ENCODE measurements at regions not wholly inside any gene's neighbourhood (a gene's known extent, or its start where the extent isn't known, plus 50 kb on each side); places are given as distances from the start of the nearest gene placed in this dataset.

DNA sequence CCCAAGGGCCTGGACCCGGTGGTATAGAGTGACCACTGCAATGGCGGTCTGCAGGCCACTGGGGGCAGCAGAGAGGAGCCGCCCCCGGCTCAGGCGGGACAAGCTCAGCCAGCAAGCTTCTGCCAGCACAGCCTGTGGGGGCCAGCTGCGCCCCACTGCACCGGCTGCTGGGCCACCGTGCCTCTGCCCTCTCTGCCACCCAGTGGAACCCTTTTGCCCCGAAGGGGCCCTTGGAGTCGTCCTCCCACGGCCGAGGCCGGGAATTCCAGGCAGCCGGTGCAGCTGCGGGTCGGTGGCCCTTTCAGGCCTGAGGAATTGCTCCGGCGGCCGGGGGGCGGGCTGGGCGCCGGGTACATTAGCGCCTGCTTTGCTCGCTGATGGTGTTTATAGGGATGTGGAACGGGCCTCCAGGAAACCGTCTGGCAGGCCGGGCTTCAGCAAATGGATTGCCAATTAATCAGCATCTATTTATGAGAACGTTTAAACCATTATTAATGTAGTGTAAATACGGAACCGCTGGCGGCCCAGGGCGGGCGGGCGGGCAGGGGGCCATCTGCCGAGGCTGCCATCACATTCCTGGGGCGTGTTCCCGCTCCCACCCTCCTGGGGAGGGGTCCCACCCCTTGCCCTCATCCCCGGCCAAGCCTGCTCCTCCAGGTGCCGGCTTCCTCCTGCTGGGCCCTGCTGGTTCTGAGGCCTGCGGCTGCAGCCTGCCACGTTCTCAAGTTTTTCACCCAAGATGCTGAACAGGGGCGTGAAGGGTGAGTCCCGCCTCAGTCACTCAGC lies 127.4 kb downstream of the BARX1 start (continued):
- TF ChIP-seq, protein P1, sequence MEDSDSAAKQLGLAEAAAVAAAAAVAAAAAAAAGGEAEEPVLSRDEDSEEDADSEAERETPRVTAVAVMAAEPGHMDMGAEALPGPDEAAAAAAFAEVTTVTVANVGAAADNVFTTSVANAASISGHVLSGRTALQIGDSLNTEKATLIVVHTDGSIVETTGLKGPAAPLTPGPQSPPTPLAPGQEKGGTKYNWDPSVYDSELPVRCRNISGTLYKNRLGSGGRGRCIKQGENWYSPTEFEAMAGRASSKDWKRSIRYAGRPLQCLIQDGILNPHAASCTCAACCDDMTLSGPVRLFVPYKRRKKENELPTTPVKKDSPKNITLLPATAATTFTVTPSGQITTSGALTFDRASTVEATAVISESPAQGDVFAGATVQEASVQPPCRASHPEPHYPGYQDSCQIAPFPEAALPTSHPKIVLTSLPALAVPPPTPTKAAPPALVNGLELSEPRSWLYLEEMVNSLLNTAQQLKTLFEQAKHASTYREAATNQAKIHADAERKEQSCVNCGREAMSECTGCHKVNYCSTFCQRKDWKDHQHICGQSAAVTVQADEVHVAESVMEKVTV (CRISPR knock-in tag; IDR thresholded peaks at IDR 0.05), result no peak
- TF ChIP-seq MAFF (IDR thresholded peaks at IDR 0.05; ENCODE audit: low read length), result no peak
- TF ChIP-seq ZNF133 (CRISPR knock-in tag; IDR thresholded peaks at IDR 0.05), result no peak
- TF ChIP-seq JUNB (CRISPR knock-in tag; conservative IDR thresholded peaks at IDR 0.05), result no peak
- TF ChIP-seq, protein P2, sequence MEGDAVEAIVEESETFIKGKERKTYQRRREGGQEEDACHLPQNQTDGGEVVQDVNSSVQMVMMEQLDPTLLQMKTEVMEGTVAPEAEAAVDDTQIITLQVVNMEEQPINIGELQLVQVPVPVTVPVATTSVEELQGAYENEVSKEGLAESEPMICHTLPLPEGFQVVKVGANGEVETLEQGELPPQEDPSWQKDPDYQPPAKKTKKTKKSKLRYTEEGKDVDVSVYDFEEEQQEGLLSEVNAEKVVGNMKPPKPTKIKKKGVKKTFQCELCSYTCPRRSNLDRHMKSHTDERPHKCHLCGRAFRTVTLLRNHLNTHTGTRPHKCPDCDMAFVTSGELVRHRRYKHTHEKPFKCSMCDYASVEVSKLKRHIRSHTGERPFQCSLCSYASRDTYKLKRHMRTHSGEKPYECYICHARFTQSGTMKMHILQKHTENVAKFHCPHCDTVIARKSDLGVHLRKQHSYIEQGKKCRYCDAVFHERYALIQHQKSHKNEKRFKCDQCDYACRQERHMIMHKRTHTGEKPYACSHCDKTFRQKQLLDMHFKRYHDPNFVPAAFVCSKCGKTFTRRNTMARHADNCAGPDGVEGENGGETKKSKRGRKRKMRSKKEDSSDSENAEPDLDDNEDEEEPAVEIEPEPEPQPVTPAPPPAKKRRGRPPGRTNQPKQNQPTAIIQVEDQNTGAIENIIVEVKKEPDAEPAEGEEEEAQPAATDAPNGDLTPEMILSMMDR (IDR thresholded peaks at IDR 0.05 in 2 of 3, conservative IDR thresholded peaks at IDR 0.05 in 1 of 3; ENCODE audit: insufficient read depth in 2 of 3, low read depth in 1 of 3, low read length in 3 of 3), result peak; percentile 80 to 88 (median 85)
- no peak for TF ChIP-seq IFI16 (CRISPR knock-in tag; IDR thresholded peaks at IDR 0.05)
- TF ChIP-seq XRCC5 (IDR thresholded peaks at IDR 0.05; ENCODE audit: low read depth, low read length), result 0 out of 2 replicates have a peak, but pooled peaks have one; percentile 45
- TF ChIP-seq SMC3 (conservative IDR thresholded peaks at IDR 0.05; ENCODE audit: insufficient read depth, low read depth, low read length), result 0 out of 2 replicates have a peak, but pooled peaks have one; percentile 27
